IMR-90 (cell line): ENCODE measurements at regions not wholly inside any gene's neighbourhood (a gene's known extent, or its start where the extent isn't known, plus 50 kb on each side); places are given as distances from the start of the nearest gene placed in this dataset.

Source experiments
- ATAC-seq: fragments of 200-7000 bp; cut with Tn5 transposase; 2 replicates; pipeline ENCODE4 v1.9.1; 2020; ENCODE audit warnings: low read depth, mild to moderate bottlenecking, moderate library complexity
- BruUV-seq: library from RNA; stranded (reverse); fragments of 400-500 nt; replicated peaks from 2 replicates; lab custom pipeline; 2021; lab: Mats Ljungman, UMichigan
- CTCF ChIA-PET: fragments of 300-600 bp; formaldehyde crosslinking; extraction: SDS; loops from one replicate; lab custom pipeline; 2021; ENCODE audit warnings: antibody characterized with exemption; lab: Yijun Ruan, JAX
- POLR2A ChIA-PET: fragments of 300-600 bp; sonication (Branson Sonifier 250); formaldehyde crosslinking; loops from one replicate; lab custom pipeline; 2022; ENCODE audit warnings: antibody characterized with exemption; ENCODE audit not compliant: unreplicated experiment; lab: Charles Lee
- DNase-seq: peaks from one replicate; pipeline ENCODE4 v3.0.0; 2013
- H2AFZ ChIP-seq: replicated peaks from 2 replicates; pipeline ENCODE3; 2013; ENCODE audit warnings: low read length, mild to moderate bottlenecking; ENCODE audit not compliant: poor library complexity
- H2AK5ac ChIP-seq: 2 replicates; pipeline ENCODE4 v1.6.1; 2013; ENCODE audit warnings: low read depth, low read length, inconsistent platforms
- H2AK9ac ChIP-seq: replicated peaks from 2 replicates; pipeline ENCODE3; 2013; ENCODE audit warnings: mild to moderate bottlenecking, low read depth, low read length, moderate library complexity; ENCODE audit not compliant: poor library complexity
- H2BK120ac ChIP-seq: 2 replicates; pipeline ENCODE4 v1.6.1; 2013; ENCODE audit warnings: low read depth, low read length, inconsistent platforms
- H2BK15ac ChIP-seq: 3 replicates; pipeline ENCODE4 v1.6.1; 2013; ENCODE audit warnings: low read depth, low read length, inconsistent platforms
- H2BK20ac ChIP-seq: 2 replicates; pipeline ENCODE4 v1.6.1; 2013; ENCODE audit warnings: low read depth, mild to moderate bottlenecking, inconsistent platforms, low read length, moderate library complexity
- H2BK5ac ChIP-seq: 2 replicates; pipeline ENCODE4 v1.6.1; 2013; ENCODE audit warnings: mild to moderate bottlenecking, low read depth, low read length, inconsistent platforms; ENCODE audit not compliant: poor library complexity, severe bottlenecking
- H3K14ac ChIP-seq: replicated peaks from 2 replicates; pipeline ENCODE4 v1.6.1; 2013; ENCODE audit warnings: low read depth, low read length, inconsistent platforms
- H3K18ac ChIP-seq: 2 replicates; pipeline ENCODE4 v1.6.1; 2013; ENCODE audit warnings: low read depth, low read length, control low read depth
- H3K23ac ChIP-seq: 2 replicates; pipeline ENCODE4 v1.6.1; 2013; ENCODE audit warnings: low read depth, low read length, inconsistent platforms
- H3K27ac ChIP-seq: 2 replicates; pipeline ENCODE4 v1.5.1; 2013; ENCODE audit warnings: mild to moderate bottlenecking, control low read depth, low read length; ENCODE audit not compliant: insufficient read depth
- H3K27me3 ChIP-seq: 2 replicates; pipeline ENCODE4 v1.6.1; 2013; ENCODE audit warnings: low read length; ENCODE audit not compliant: control insufficient read depth, insufficient read depth
- H3K36me3 ChIP-seq: 2 replicates; pipeline ENCODE4 v1.6.1; 2013; ENCODE audit warnings: low read length, mixed read lengths; ENCODE audit not compliant: control insufficient read depth, insufficient read depth
- H3K4ac ChIP-seq: 2 replicates; pipeline ENCODE4 v1.6.1; 2013; ENCODE audit warnings: low read depth, low read length, inconsistent platforms
- H3K4me1 ChIP-seq: 2 replicates; pipeline ENCODE4 v1.6.1; 2013; ENCODE audit warnings: low read length, mixed read lengths; ENCODE audit not compliant: control insufficient read depth, insufficient read depth
- H3K4me2 ChIP-seq: 2 replicates; pipeline ENCODE4 v1.6.1; 2013; ENCODE audit warnings: low read depth, mild to moderate bottlenecking, control low read depth, low read length, moderate library complexity
- H3K4me3 ChIP-seq: 2 replicates; pipeline ENCODE4 v1.5.1; 2013; ENCODE audit warnings: low read depth, mild to moderate bottlenecking, control low read depth, low read length, moderate library complexity; ENCODE audit not compliant: insufficient read depth
- H3K56ac ChIP-seq: 2 replicates; pipeline ENCODE4 v1.6.1; 2013; ENCODE audit warnings: low read length, inconsistent platforms; ENCODE audit not compliant: insufficient read depth; ENCODE audit errors: extremely low read depth
- H3K79me1 ChIP-seq, 2 experiments: 2 replicates each; pipeline ENCODE4 v1.6.1; 2013; ENCODE audit warnings: low read length in 2 of 2, inconsistent platforms in 1 of 2, low read depth in 1 of 2
- H3K9ac ChIP-seq: 2 replicates; pipeline ENCODE4 v1.6.1; 2013; ENCODE audit warnings: low read depth, low read length, control low read depth
- H3K9me1 ChIP-seq: 2 replicates; pipeline ENCODE4 v1.6.1; 2013; ENCODE audit warnings: low read length, inconsistent platforms; ENCODE audit not compliant: insufficient read depth
- H3K9me3 ChIP-seq: 2 replicates; pipeline ENCODE4 v1.6.1; 2013; ENCODE audit warnings: low read length; ENCODE audit not compliant: control insufficient read depth, insufficient read depth
- H4K20me1 ChIP-seq: 2 replicates; pipeline ENCODE4 v1.6.1; 2013; ENCODE audit warnings: low read length, inconsistent platforms; ENCODE audit not compliant: insufficient read depth
- H4K5ac ChIP-seq: 2 replicates; pipeline ENCODE4 v1.6.1; 2013; ENCODE audit warnings: mild to moderate bottlenecking, low read depth, low read length, control low read depth
- H4K8ac ChIP-seq, 2 experiments: 2 replicates each; pipeline ENCODE4 v1.6.1; 2013; ENCODE audit warnings: low read depth in 2 of 2, low read length in 2 of 2, control low read depth in 1 of 2, inconsistent platforms in 1 of 2
- H4K91ac ChIP-seq: 2 replicates; pipeline ENCODE4 v1.6.1; 2013; ENCODE audit warnings: low read depth, low read length, inconsistent platforms; ENCODE audit not compliant: insufficient read depth
- BHLHE40 ChIP-seq: fragments of 150-350 bp; IDR thresholded peaks from 2 replicates; pipeline ENCODE4 v1.6.1; 2016; ENCODE audit warnings: mild to moderate bottlenecking, low read depth, low read length
- MAZ ChIP-seq: IDR thresholded peaks from 2 replicates; pipeline ENCODE4 v1.6.1; 2012; ENCODE audit warnings: low read depth, mild to moderate bottlenecking, low read length, improper control_type of control experiment, moderate library complexity, borderline replicate concordance
- MXI1 ChIP-seq: IDR thresholded peaks from 2 replicates; pipeline ENCODE4 v1.6.1; 2012; ENCODE audit warnings: low read depth, mild to moderate bottlenecking, low read length, moderate library complexity, borderline replicate concordance
- WGBS, 2 experiments: methylation state at CpG; one replicate each; pipeline versions ENCODE4 v1.1.5 to v1.1.7; 2013; ENCODE audit warnings: missing lambda C conversion rate in 2 of 2; ENCODE audit not compliant: insufficient read length in 1 of 2; ENCODE audit errors: extremely low coverage in 2 of 2; 5-methylcytosine and 5-hydroxymethylcytosine counted together
- dilution Hi-C: fragments of 300-500 bp; cut with HindIII; formaldehyde crosslinking; loops from one replicate; pipeline ENCODE4 v1.14.3; 2018; ENCODE audit warnings: low sequenced_read_pairs; ENCODE audit not compliant: unreplicated experiment
- in situ Hi-C: fragments of 300-500 bp; cut with MboI; formaldehyde crosslinking; loops from 3 replicates; pipeline ENCODE4 v1.14.3; 2019; ENCODE audit warnings: low sequenced_read_pairs, inconsistent platforms, mixed read lengths
- intact Hi-C: fragments of 100-400 bp; cut with micrococcal nuclease; formaldehyde crosslinking; loops from 2 replicates; pipeline ENCODE4 v1.10.0; 2022

GRCh38 chr19:28437390-28438346 lies 775.3 kb downstream of the UQCRFS1 start:
- H3K18ac ChIP-seq, result no peak overlapping the region
- no peak overlapping the region for H3K23ac ChIP-seq
- in situ Hi-C loops (no loop called here), dilution Hi-C loops (no loop called here), intact Hi-C loops (no loop called here)
- no peak overlapping the region for H3K14ac ChIP-seq
- H3K27me3 ChIP-seq, result no peaks in the 10 kb centered on the region
- no peak overlapping the region for H4K5ac ChIP-seq
- H2BK20ac ChIP-seq, result no peak overlapping the region
- no peaks in the 10 kb centered on the region for H3K79me1 ChIP-seq
- no TSS peak for BruUV-seq
- H2BK15ac ChIP-seq, result no peak overlapping the region
- no peak overlapping the region for H3K27ac ChIP-seq
- no peak overlapping the region for H2BK5ac ChIP-seq
- no peak overlapping the region for H2BK120ac ChIP-seq
- no peaks in the 10 kb centered on the region for H3K9me1 ChIP-seq
- H3K9ac ChIP-seq, result no peak overlapping the region
- no peak overlapping the region for H4K91ac ChIP-seq
- DNase-seq (no peak), ATAC-seq (no peak)
- H3K4me2 ChIP-seq, result no peak overlapping the region
- no peak overlapping the region for H3K4me3 ChIP-seq
- no peak overlapping the region for H3K56ac ChIP-seq
- no peaks in the 10 kb centered on the region for H3K36me3 ChIP-seq
- peaks cover 19% of the 10 kb centered on the region for H3K9me3 ChIP-seq
- no peaks in the 10 kb centered on the region for H4K20me1 ChIP-seq
- no peaks in the 10 kb centered on the region for H3K4me1 ChIP-seq
- no peak overlapping the region for H2AK5ac ChIP-seq
- H2AFZ ChIP-seq, result no peak overlapping the region
- ChIA-PET POLR2A (no interaction called here), CTCF (no interaction called here)
- no peak overlapping the region for H3K4ac ChIP-seq
- WGBS, 2 experiments, result no CpG with 5 or more reads among the region's 11 CpGs
- TF ChIP-seq MXI1, result no peak
- TF ChIP-seq BHLHE40, result no peak
- no peak for TF ChIP-seq MAZ
- H2AK9ac ChIP-seq, result no peak overlapping the region
- no peak overlapping the region for H4K8ac ChIP-seq
